ENCODE measurements at regions not wholly inside any gene's neighbourhood (a gene's known extent, or its start where the extent isn't known, plus 50 kb on each side); places are given as distances from the start of the nearest gene placed in this dataset.

- no peaks in the 10 kb centered on the region for H3K9me3 ChIP-seq (replicated peaks; ENCODE audit: control insufficient read depth, insufficient read depth, low read length)
- SMC1A ChIA-PET (ENCODE audit: uncharacterized antibody, unreplicated experiment) = no interaction called here
These were observed 216.8 kb downstream of the SNX10 start for GRCh38 chr7:26508481-26508880.

More at GRCh38 chr7:26508481-26508880, 216.8 kb downstream of the SNX10 start:
- Histone ChIP-seq H2AFZ (ENCODE audit: control insufficient read depth, low read depth, low read length) (no peak overlapping the region), H3K27ac (ENCODE audit: control insufficient read depth, insufficient read depth) (no peak overlapping the region), H3K4me2 (ENCODE audit: control insufficient read depth, insufficient read depth) (no peak overlapping the region), H3K36me3 (ENCODE audit: control insufficient read depth in 2 of 2, insufficient read depth in 2 of 2, low read length in 1 of 2) (no peaks in the 10 kb centered on the region), H4K20me1 (ENCODE audit: control insufficient read depth, insufficient read depth) (no peaks in the 10 kb centered on the region), H3K9ac (ENCODE audit: control insufficient read depth, insufficient read depth, low read length) (no peak overlapping the region), H3K4me3 (no peak overlapping the region), H3K27me3 (replicated peaks in 1 of 2; ENCODE audit: control insufficient read depth in 2 of 2, insufficient read depth in 2 of 2, low read length in 1 of 2) (no peaks in the 10 kb centered on the region; a peak in 2 of 4 replicates), H3K4me1 (ENCODE audit: control insufficient read depth, insufficient read depth, low read length) (no peaks in the 10 kb centered on the region), H3K79me2 (ENCODE audit: control insufficient read depth, insufficient read depth, low read length) (no peaks in the 10 kb centered on the region)
- DNase-seq (ENCODE audit: low read depth, low spot score) (no peak), ATAC-seq (no peak), FAIRE-seq (no peak)
- 46% methylated on average over 8 of the region's 8 CpGs for WGBS (ENCODE audit: insufficient coverage, insufficient replicate concordance, low lambda C conversion rate, missing lambda C conversion rate)
- POLR2A ChIA-PET = no interaction called here
- intact Hi-C loops (cut with micrococcal nuclease; ENCODE audit: unreplicated experiment) (no loop called here), in situ Hi-C loops (cut with MboI) (loop anchor here (10.0 to 25.0 kb wide), 2 partner anchors 246 to 614 kb away; no protein-coding TSS in a partner anchor)
- RAD21 ChIA-PET (ENCODE audit: unreplicated experiment) = interaction anchor here (0.6 kb wide), 1 partner anchor 614 kb away, joined by 4 read pairs; no protein-coding TSS in a partner anchor
- no TSS peak for BruUV-seq (replicated peaks)
- TF ChIP-seq, protein P1, sequence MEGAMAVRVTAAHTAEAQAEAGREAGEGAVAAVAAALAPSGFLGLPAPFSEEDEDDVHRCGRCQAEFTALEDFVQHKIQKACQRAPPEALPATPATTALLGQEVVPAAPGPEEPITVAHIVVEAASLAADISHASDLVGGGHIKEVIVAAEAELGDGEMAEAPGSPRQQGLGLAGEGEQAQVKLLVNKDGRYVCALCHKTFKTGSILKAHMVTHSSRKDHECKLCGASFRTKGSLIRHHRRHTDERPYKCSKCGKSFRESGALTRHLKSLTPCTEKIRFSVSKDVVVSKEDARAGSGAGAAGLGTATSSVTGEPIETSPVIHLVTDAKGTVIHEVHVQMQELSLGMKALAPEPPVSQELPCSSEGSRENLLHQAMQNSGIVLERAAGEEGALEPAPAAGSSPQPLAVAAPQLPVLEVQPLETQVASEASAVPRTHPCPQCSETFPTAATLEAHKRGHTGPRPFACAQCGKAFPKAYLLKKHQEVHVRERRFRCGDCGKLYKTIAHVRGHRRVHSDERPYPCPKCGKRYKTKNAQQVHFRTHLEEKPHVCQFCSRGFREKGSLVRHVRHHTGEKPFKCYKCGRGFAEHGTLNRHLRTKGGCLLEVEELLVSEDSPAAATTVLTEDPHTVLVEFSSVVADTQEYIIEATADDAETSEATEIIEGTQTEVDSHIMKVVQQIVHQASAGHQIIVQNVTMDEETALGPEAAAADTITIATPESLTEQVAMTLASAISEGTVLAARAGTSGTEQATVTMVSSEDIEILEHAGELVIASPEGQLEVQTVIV (IDR thresholded peaks at IDR 0.05; ENCODE audit: borderline replicate concordance, partially characterized antibody) = no peak
- TF ChIP-seq NR2C2 (IDR thresholded peaks at IDR 0.05; ENCODE audit: borderline replicate concordance, control insufficient read depth, insufficient read length, low read depth) = no peak
- TF ChIP-seq MAX (IDR thresholded peaks at IDR 0.05; ENCODE audit: low read depth, low read length) = no peak
- no peak for TF ChIP-seq GABPA (IDR thresholded peaks at IDR 0.05; ENCODE audit: low read depth)
- TF ChIP-seq FOS (IDR thresholded peaks at IDR 0.05; ENCODE audit: borderline replicate concordance, extremely low read depth, insufficient read length) = no peak
- CTCF ChIA-PET = no interaction called here

All from GM12878 (cell line).